Thyroid gland (tissue), 4 donors: ENCODE measurements at regions not wholly inside any gene's neighbourhood (a gene's known extent, or its start where the extent isn't known, plus 50 kb on each side); places are given as distances from the start of the nearest gene placed in this dataset.

Source experiments
- POLR2A ChIP-seq, 2 donors: fragments of 450-650 bp; IDR thresholded peaks; one replicate each; pipeline ENCODE4 v1.6.1; 2017; ENCODE audit warnings: antibody characterized with exemption in 2 of 2, mild to moderate bottlenecking in 2 of 2, moderate library complexity in 1 of 2
- TF ChIP-seq, protein P1 (sequence below), 6 experiments: fragments of 200-600 bp in 3 of 6; fragments of 450-650 bp in 3 of 6; sonication (generic) in 3 of 6; IDR thresholded peaks; one replicate each; pipeline ENCODE4 v1.5.1; 2016 to 2019; ENCODE audit warnings: antibody characterized with exemption in 6 of 6, mild to moderate bottlenecking in 2 of 6, inconsistent platforms in 1 of 6, moderate library complexity in 1 of 6

DNA sequence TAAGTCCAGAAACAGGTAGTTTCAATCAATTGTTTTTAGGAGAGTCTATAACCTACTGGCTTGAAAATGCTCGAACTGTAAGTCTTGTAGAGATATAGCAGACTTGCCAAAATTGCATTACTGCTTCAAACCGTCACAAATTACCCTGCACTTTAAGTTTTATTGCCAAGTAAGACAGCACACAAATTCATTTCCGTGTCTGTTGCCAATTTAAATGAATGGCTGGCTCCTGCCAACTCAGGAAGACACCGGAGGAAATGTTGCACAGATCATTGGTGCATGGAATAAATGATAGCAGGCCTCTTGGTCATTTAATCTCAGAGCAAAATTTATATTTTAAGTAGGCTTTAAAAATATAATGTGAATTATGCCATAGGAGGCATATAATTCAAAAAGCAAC lies 438.1 kb downstream of the HACE1 start:
- TF ChIP-seq, protein P1, sequence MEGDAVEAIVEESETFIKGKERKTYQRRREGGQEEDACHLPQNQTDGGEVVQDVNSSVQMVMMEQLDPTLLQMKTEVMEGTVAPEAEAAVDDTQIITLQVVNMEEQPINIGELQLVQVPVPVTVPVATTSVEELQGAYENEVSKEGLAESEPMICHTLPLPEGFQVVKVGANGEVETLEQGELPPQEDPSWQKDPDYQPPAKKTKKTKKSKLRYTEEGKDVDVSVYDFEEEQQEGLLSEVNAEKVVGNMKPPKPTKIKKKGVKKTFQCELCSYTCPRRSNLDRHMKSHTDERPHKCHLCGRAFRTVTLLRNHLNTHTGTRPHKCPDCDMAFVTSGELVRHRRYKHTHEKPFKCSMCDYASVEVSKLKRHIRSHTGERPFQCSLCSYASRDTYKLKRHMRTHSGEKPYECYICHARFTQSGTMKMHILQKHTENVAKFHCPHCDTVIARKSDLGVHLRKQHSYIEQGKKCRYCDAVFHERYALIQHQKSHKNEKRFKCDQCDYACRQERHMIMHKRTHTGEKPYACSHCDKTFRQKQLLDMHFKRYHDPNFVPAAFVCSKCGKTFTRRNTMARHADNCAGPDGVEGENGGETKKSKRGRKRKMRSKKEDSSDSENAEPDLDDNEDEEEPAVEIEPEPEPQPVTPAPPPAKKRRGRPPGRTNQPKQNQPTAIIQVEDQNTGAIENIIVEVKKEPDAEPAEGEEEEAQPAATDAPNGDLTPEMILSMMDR (IDR thresholded peaks at IDR 0.05) = no peak
- no peak for TF ChIP-seq POLR2A (IDR thresholded peaks at IDR 0.05)
